Type B pancreatic cell (in vitro differentiated cells): ENCODE measurements at regions not wholly inside any gene's neighbourhood (a gene's known extent, or its start where the extent isn't known, plus 50 kb on each side); places are given as distances from the start of the nearest gene placed in this dataset.
"Not testable (repeated sequence)": the region's sequence is repeated elsewhere in the genome, so short reads cannot be mapped to it uniquely, and the experiment has no call there.

ENCODE experiments used
- DNase-seq: peaks from one replicate; pipeline ENCODE4 v3.0.0; 2021; ENCODE audit warnings: mixed read lengths; ENCODE audit not compliant: unreplicated experiment; ENCODE audit errors: extremely low spot score
- H3K27ac Mint-ChIP-seq: 2 replicates; pipeline ENCODE4 v1.8.0; 2021; ENCODE audit warnings: mild to moderate bottlenecking, mixed read lengths
- H3K27me3 Mint-ChIP-seq: 2 replicates; pipeline ENCODE4 v1.8.0; 2021; ENCODE audit warnings: mixed read lengths
- H3K36me3 Mint-ChIP-seq: 2 replicates; pipeline ENCODE4 v1.8.0; 2021; ENCODE audit warnings: mixed read lengths
- H3K4me1 Mint-ChIP-seq: one replicate; pipeline ENCODE4 v1.8.0; 2021; ENCODE audit warnings: mixed read lengths; ENCODE audit not compliant: unreplicated experiment
- H3K4me3 Mint-ChIP-seq: 2 replicates; pipeline ENCODE4 v1.8.0; 2021; ENCODE audit warnings: mild to moderate bottlenecking, mixed read lengths
- H3K9me3 Mint-ChIP-seq: 2 replicates; pipeline ENCODE4 v1.8.0; 2021; ENCODE audit warnings: mixed read lengths
- TF ChIP-seq, protein P1 (sequence below): fragments of 200-600 bp; sonication (generic); conservative IDR thresholded peaks from 2 replicates; pipeline ENCODE4 v1.5.0; 2021; ENCODE audit warnings: antibody characterized with exemption, mild to moderate bottlenecking

DNA sequence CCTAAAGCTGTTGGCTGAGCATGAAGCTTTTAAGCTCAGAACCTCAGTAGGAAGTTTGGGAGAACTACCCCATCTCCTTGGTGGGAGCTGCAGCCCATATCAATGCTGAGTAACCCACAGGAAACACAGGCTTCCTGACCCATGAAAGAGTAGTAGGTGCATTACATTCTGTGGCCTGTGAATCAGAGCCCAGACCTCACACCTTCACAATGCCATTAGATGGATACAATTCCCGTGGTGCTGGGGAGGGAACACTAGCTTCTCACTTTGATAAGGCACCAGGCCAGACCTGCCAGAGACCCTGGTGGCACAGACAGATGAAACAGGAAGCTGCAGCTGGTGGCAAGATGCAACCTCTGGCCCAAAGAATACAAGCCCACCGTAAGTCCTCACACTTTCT lies 308.8 kb downstream of the NPHP4 start:
- no peak for DNase-seq
- H3K9me3 Mint-ChIP-seq, result no peaks in the 10 kb centered on the region
- H3K27ac Mint-ChIP-seq, result no peak overlapping the region
- H3K36me3 Mint-ChIP-seq, result no peaks in the 10 kb centered on the region
- peaks cover 9% of the 10 kb centered on the region for H3K4me1 Mint-ChIP-seq
- H3K4me3 Mint-ChIP-seq, result no peak overlapping the region
- TF ChIP-seq, protein P1, sequence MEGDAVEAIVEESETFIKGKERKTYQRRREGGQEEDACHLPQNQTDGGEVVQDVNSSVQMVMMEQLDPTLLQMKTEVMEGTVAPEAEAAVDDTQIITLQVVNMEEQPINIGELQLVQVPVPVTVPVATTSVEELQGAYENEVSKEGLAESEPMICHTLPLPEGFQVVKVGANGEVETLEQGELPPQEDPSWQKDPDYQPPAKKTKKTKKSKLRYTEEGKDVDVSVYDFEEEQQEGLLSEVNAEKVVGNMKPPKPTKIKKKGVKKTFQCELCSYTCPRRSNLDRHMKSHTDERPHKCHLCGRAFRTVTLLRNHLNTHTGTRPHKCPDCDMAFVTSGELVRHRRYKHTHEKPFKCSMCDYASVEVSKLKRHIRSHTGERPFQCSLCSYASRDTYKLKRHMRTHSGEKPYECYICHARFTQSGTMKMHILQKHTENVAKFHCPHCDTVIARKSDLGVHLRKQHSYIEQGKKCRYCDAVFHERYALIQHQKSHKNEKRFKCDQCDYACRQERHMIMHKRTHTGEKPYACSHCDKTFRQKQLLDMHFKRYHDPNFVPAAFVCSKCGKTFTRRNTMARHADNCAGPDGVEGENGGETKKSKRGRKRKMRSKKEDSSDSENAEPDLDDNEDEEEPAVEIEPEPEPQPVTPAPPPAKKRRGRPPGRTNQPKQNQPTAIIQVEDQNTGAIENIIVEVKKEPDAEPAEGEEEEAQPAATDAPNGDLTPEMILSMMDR, result no peak
- peaks cover 20% of the 10 kb centered on the region for H3K27me3 Mint-ChIP-seq

DNA sequence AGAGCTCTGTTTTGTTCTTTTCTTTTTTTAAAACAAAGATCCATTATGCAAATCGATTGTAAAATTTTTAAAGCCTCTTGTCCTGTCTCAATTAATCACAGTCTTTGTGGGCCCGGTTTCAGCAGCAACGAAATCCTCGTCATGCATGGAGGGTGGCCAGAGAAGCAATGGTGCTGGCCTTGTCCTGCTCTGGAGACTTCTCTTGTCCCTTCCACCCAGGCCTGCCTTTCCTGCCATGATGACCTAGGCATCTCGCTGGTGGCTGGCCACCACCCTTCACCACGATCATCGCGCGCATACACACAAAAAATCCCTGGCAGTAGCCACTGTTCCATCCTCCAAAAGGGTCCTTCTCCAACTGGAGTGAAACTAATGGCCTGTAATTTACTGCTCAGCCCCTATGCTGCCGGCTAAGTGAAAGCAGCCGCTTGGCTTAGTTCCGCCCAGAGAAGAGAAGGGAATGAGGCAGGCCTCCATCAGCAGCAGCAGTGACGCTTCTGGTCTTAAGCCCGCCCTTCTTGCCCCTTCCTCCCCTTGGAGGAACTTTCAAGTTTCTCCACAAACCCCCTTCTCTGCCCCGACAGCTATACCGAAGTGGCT lies 309.5 kb downstream of the NPHP4 start:
- peaks cover 9% of the 10 kb centered on the region for H3K4me1 Mint-ChIP-seq
- no peak overlapping the region for H3K4me3 Mint-ChIP-seq
- no peak overlapping the region for H3K27ac Mint-ChIP-seq
- TF ChIP-seq, protein P1, result no peak
- peaks cover 24% of the 10 kb centered on the region for H3K27me3 Mint-ChIP-seq
- DNase-seq, result no peak
- no peaks in the 10 kb centered on the region for H3K36me3 Mint-ChIP-seq
- no peaks in the 10 kb centered on the region for H3K9me3 Mint-ChIP-seq

DNA sequence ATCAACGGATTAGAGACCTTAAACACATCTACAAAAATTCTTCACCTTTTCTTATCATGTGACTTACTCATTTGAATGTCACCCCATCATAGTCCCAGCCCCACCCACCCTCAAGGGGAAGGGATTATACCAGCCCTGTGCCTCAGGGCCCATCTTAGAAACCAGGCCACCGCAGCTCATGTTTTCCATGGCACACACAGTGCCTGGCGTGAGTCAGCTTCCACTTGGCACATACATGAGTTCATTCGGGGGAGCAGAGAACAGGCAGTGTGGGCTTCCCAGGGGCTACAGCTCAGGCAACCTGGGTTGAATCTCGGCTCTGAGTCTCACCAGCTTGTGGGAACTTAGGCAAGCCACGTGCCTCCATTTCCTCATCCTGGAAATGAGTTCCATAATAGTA lies 310.6 kb downstream of the NPHP4 start:
- Mint-ChIP-seq H3K27ac (no peak overlapping the region), H3K36me3 (no peaks in the 10 kb centered on the region), H3K27me3 (peaks cover 24% of the 10 kb centered on the region), H3K4me3 (no peak overlapping the region), H3K4me1 (peaks cover 4% of the 10 kb centered on the region), H3K9me3 (no peaks in the 10 kb centered on the region)
- TF ChIP-seq, protein P1, result no peak
- DNase-seq, result no peak

DNA sequence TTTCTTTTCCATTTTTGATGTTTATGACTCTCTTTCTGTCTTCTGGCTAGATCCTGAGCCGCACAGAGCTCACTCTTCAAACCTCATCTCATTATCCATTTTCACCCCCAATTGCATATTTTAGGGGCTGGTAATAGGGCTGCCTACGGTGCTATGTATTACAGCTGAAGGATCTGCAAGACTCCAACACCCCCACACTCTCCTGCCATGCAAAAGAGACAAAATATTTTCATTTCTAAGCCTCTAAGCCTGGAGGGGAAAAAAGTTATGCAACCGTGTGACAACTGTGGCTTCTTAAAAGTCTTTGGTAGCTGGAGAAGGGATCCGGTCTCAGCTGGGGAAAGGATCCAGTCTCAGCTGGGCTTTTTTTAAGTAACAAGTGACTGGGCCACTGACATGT lies 311.6 kb downstream of the NPHP4 start:
- peaks cover under 1% of the 10 kb centered on the region for H3K9me3 Mint-ChIP-seq
- H3K36me3 Mint-ChIP-seq, result no peaks in the 10 kb centered on the region
- H3K4me3 Mint-ChIP-seq, result no peak overlapping the region
- TF ChIP-seq, protein P1, result no peak
- peaks cover 27% of the 10 kb centered on the region for H3K27me3 Mint-ChIP-seq
- peaks cover 4% of the 10 kb centered on the region for H3K4me1 Mint-ChIP-seq
- no peak for DNase-seq
- no peak overlapping the region for H3K27ac Mint-ChIP-seq

DNA sequence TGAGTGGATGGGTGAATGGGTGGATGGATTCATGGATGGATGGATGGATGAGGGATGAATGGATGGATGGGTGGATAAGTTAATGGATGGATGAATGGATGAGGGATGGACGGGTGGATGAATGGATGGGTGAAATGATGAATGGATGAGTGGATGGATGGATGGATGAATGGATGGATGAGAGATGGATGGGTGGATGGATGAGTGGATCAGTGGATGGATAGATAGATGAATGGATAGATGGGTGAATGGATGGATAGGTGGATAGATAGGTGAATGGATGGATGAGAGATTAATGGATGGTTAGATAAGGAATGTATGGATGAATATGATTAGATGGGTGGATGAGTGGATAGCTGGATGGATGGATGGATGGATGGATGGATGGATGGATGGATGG lies 313.5 kb downstream of the NPHP4 start:
- TF ChIP-seq, protein P1, result no peak
- Mint-ChIP-seq H3K27me3 (peaks cover 21% of the 10 kb centered on the region), H3K36me3 (no peaks in the 10 kb centered on the region), H3K9me3 (peaks cover 5% of the 10 kb centered on the region), H3K27ac (no peak overlapping the region), H3K4me3 (no peak overlapping the region), H3K4me1 (peaks cover 4% of the 10 kb centered on the region)
- no peak for DNase-seq

DNA sequence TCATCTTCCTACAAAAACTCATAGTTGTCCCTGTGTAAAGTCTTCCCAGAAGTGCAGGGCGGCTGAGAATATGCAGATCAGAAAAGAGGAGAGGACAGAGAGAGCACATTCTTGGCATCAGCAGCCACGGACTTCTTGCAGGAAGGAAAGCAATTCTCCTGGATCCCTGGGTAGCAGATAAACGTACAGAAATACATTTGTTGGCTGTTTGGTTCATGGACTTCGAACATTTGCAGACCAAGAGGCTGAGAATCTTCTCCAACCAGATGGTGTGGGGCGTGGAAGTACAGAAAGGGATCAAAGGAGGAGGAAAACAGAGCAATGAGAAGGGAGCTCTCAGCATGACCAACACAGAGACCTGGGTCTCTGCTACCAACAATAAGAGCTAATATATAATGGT lies 319.9 kb downstream of the NPHP4 start:
- H3K27ac Mint-ChIP-seq, DNase-seq, H3K4me3 Mint-ChIP-seq, H3K4me1 Mint-ChIP-seq, H3K36me3 Mint-ChIP-seq, H3K9me3 Mint-ChIP-seq: not testable (repeated sequence)
- H3K27me3 Mint-ChIP-seq, result peaks cover 12% of the 10 kb centered on the region
